AG10803 (cell line): ENCODE measurements at regions not wholly inside any gene's neighbourhood (a gene's known extent, or its start where the extent isn't known, plus 50 kb on each side); places are given as distances from the start of the nearest gene placed in this dataset.

Source experiments
- DNase-seq: peaks from one replicate; pipeline ENCODE4 v3.0.0; 2010; ENCODE audit warnings: low read depth
- H3K4me3 ChIP-seq: 2 replicates; pipeline ENCODE4 v1.5.1; 2011; ENCODE audit warnings: mild to moderate bottlenecking, low read length, control low read depth
- CTCF ChIP-seq: conservative IDR thresholded peaks from 2 replicates; pipeline ENCODE4 v1.5.1; 2011; ENCODE audit warnings: mild to moderate bottlenecking, low read length, control low read depth, inconsistent platforms

GRCh38 chrX:130995439-130995838 is 62.7 kb upstream of the ARHGAP36 start:
- TF ChIP-seq CTCF, result no peak
- no peak overlapping the region for H3K4me3 ChIP-seq
- no peak for DNase-seq

GRCh38 chrX:130997314-130997713 is 60.8 kb upstream of the ARHGAP36 start:
- DNase-seq, result no peak
- no peak for TF ChIP-seq CTCF

GRCh38 chrX:130999360-130999759 is 58.8 kb upstream of the ARHGAP36 start:
- no peak overlapping the region for H3K4me3 ChIP-seq
- no peak for TF ChIP-seq CTCF
- DNase-seq, result no peak

More at GRCh38 chrX:130997314-130997713, 60.8 kb upstream of the ARHGAP36 start:
- no peak overlapping the region for H3K4me3 ChIP-seq
